ENCODE measurements at regions not wholly inside any gene's neighbourhood (a gene's known extent, or its start where the extent isn't known, plus 50 kb on each side); places are given as distances from the start of the nearest gene placed in this dataset.
A peak's percentile ranks its signal among the peaks of the same experiment; 100 is the strongest.

- no peak for TF ChIP-seq CTCF (conservative IDR thresholded peaks at IDR 0.05; ENCODE audit: low read depth, low read length)
- H3K4me3 ChIP-seq (ENCODE audit: low read depth, low read length) = no peak overlapping the region
- DNase-seq (ENCODE audit: low read depth) = no peak
Measured at GRCh38 chr3:106078635-106079034, 209.8 kb upstream of the CBLB start.

GRCh38 chr3:106082616-106083015, 213.8 kb upstream of the CBLB start:
- no peak for DNase-seq (ENCODE audit: low read depth)
- H3K4me3 ChIP-seq (ENCODE audit: low read depth, low read length) = no peak overlapping the region
- TF ChIP-seq CTCF (conservative IDR thresholded peaks at IDR 0.05; ENCODE audit: low read depth, low read length) = no peak

GRCh38 chr3:106083207-106083606, 214.4 kb upstream of the CBLB start:
- H3K4me3 ChIP-seq (ENCODE audit: low read depth, low read length) = no peak overlapping the region
- TF ChIP-seq CTCF (conservative IDR thresholded peaks at IDR 0.05; ENCODE audit: low read depth, low read length) = no peak
- no peak for DNase-seq (ENCODE audit: low read depth)

- DNase-seq (ENCODE audit: low read depth) = no peak
- no peak overlapping the region for H3K4me3 ChIP-seq (ENCODE audit: low read depth, low read length)
- no peak for TF ChIP-seq CTCF (conservative IDR thresholded peaks at IDR 0.05; ENCODE audit: low read depth, low read length)
Measured at GRCh38 chr3:106083854-106084253, 215.0 kb upstream of the CBLB start.

- no peak for TF ChIP-seq CTCF (conservative IDR thresholded peaks at IDR 0.05; ENCODE audit: low read depth, low read length)
- no peak for DNase-seq (ENCODE audit: low read depth)
- no peak overlapping the region for H3K4me3 ChIP-seq (ENCODE audit: low read depth, low read length)
Measured at GRCh38 chr3:106086038-106086437, 217.2 kb upstream of the CBLB start.

- peak; percentile 33 for DNase-seq (ENCODE audit: low read depth)
- no peak overlapping the region for H3K4me3 ChIP-seq (ENCODE audit: low read depth, low read length)
- TF ChIP-seq CTCF (conservative IDR thresholded peaks at IDR 0.05; ENCODE audit: low read depth, low read length) = no peak
Measured at GRCh38 chr3:106086636-106087035, 217.8 kb upstream of the CBLB start.

GRCh38 chr3:106088304-106088703, 219.5 kb upstream of the CBLB start:
- H3K4me3 ChIP-seq (ENCODE audit: low read depth, low read length) = no peak overlapping the region
- no peak for DNase-seq (ENCODE audit: low read depth)
- TF ChIP-seq CTCF (conservative IDR thresholded peaks at IDR 0.05; ENCODE audit: low read depth, low read length) = no peak
